Lung (tissue), 11 donors: ENCODE measurements at regions not wholly inside any gene's neighbourhood (a gene's known extent, or its start where the extent isn't known, plus 50 kb on each side); places are given as distances from the start of the nearest gene placed in this dataset.

Experiments used
- ATAC-seq: fragments of 200-7000 bp; cut with Tn5 transposase; one replicate; pipeline ENCODE4 v1.9.1; 2020; ENCODE audit warnings: moderate number of reproducible peaks; ENCODE audit not compliant: insufficient read depth, low FRiP score
- DNase-seq, 3 donors: peaks; one replicate each; pipeline ENCODE4 v3.0.0-alpha.2; 2013 to 2017
- H3K27ac ChIP-seq, 2 donors: one replicate each; pipeline ENCODE4 v1.5.1; 2013; ENCODE audit warnings: mild to moderate bottlenecking in 2 of 2, moderate library complexity in 2 of 2, control low read depth in 1 of 2, inconsistent platforms in 1 of 2, low read depth in 1 of 2, low read length in 1 of 2
- H3K27me3 ChIP-seq, 3 donors: one replicate each; pipeline ENCODE4 v1.5.1; 2013; ENCODE audit warnings: low read length in 2 of 3; ENCODE audit not compliant: control insufficient read depth in 3 of 3, insufficient read depth in 3 of 3
- H3K36me3 ChIP-seq, 4 donors: one replicate each; pipeline ENCODE4 v1.5.1; 2013; ENCODE audit warnings: low read length in 4 of 4, mild to moderate bottlenecking in 1 of 4, moderate library complexity in 1 of 4; ENCODE audit not compliant: control insufficient read depth in 4 of 4, insufficient read depth in 4 of 4
- H3K4me1 ChIP-seq, 5 donors: one replicate each; pipeline ENCODE4 v1.5.1; 2013; ENCODE audit warnings: low read length in 5 of 5, mild to moderate bottlenecking in 2 of 5, moderate library complexity in 1 of 5; ENCODE audit not compliant: control insufficient read depth in 5 of 5, insufficient read depth in 5 of 5
- H3K4me3 ChIP-seq: one replicate; pipeline ENCODE4 v1.5.1; 2013; ENCODE audit warnings: mild to moderate bottlenecking, control low read depth, moderate library complexity
- H3K9ac ChIP-seq, 2 donors: one replicate each; pipeline ENCODE4 v1.5.1; 2013; ENCODE audit warnings: low read length in 2 of 2, control low read depth in 1 of 2; ENCODE audit not compliant: insufficient read depth in 1 of 2
- H3K9me3 ChIP-seq, 4 donors: one replicate each; pipeline ENCODE4 v1.5.1; 2013; ENCODE audit warnings: low read length in 3 of 4, mild to moderate bottlenecking in 1 of 4, moderate library complexity in 1 of 4; ENCODE audit not compliant: control insufficient read depth in 4 of 4, insufficient read depth in 3 of 4
- WGBS, 2 donors: extraction: QIAGEN DNeasy Blood & Tissue Kit; methylation state at CpG; one replicate each; pipeline ENCODE4 v1.1.7; 2013; 5-methylcytosine and 5-hydroxymethylcytosine counted together
- TF ChIP-seq, protein P1 (sequence below): IDR thresholded peaks from 2 replicates; pipeline ENCODE4 v1.5.1; 2012; ENCODE audit warnings: mild to moderate bottlenecking; ENCODE audit errors: control extremely low read depth, extremely low read depth
- donor health status: control.
- donor health status: control.
- donor health status: Bipolar disorder and iron deficiency.
- donor health status: healthy.
- donor health status: DM: yes; HTN: yes; CAD: no.

DNA sequence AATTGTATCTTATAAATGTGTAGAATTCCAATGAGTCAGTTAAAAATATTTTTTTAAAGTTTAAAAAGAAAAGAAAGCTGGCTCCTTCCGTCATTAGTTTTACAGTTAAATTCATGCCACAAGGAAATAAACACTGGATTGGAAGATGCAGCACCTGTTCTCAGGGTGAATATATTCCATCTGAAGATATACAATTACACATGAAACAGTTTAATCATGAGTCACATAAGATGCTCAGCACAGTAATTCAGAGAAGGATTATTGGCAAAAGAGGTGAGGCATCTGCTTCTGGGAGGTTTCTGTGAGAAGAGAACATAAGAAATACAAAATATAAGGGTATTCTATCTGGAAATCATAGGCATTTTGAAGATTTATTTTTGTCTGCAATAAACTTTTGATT lies 376.5 kb upstream of the SORCS1 start:
- Histone ChIP-seq H3K9ac (no peak overlapping the region), H3K27ac (no peak overlapping the region), H3K36me3 (no peaks in the 10 kb centered on the region), H3K9me3 (peaks cover 0 to 3% (median 0%) of the 10 kb centered on the region in 4 donors), H3K4me1 (no peaks in the 10 kb centered on the region), H3K27me3 (no peaks in the 10 kb centered on the region), H3K4me3 (no peak overlapping the region)
- ATAC-seq (no peak), DNase-seq (no peak)
- TF ChIP-seq, protein P1, sequence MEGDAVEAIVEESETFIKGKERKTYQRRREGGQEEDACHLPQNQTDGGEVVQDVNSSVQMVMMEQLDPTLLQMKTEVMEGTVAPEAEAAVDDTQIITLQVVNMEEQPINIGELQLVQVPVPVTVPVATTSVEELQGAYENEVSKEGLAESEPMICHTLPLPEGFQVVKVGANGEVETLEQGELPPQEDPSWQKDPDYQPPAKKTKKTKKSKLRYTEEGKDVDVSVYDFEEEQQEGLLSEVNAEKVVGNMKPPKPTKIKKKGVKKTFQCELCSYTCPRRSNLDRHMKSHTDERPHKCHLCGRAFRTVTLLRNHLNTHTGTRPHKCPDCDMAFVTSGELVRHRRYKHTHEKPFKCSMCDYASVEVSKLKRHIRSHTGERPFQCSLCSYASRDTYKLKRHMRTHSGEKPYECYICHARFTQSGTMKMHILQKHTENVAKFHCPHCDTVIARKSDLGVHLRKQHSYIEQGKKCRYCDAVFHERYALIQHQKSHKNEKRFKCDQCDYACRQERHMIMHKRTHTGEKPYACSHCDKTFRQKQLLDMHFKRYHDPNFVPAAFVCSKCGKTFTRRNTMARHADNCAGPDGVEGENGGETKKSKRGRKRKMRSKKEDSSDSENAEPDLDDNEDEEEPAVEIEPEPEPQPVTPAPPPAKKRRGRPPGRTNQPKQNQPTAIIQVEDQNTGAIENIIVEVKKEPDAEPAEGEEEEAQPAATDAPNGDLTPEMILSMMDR, result no peak
- 89 to 97% methylated on average over 1 of the region's 1 CpG for WGBS, 2 donors

- DNase-seq, result no peak
These were observed 364.8 kb upstream of the SORCS1 start for GRCh38 chr10:107529350-107529749.

DNA sequence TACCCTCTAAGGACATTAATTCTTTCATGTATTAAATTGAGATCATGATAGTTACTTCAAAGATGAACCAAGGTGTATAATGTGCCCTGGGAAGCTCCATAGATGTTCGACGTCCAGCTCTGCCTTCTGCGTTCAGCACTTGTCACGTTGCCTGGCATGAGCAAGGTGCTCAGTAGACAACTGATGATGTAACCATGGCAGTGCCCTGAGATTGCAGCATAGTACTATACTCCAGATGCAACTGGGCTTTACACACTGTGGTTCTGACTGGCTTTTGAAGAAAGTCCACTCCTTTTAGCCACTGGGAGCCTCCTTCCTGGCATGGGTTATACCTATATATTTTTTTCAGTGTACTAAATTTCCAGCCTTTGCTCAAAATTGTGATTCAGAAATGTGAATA lies 355.8 kb upstream of the SORCS1 start:
- DNase-seq (no peak), ATAC-seq (no peak)
- Histone ChIP-seq H3K4me3 (no peak overlapping the region), H3K9me3 (no peaks in the 10 kb centered on the region), H3K27ac (no peak overlapping the region), H3K27me3 (no peaks in the 10 kb centered on the region), H3K4me1 (no peaks in the 10 kb centered on the region), H3K9ac (no peak overlapping the region), H3K36me3 (no peaks in the 10 kb centered on the region)
- WGBS, 2 donors, result 91 to 94% methylated on average over 4 of the region's 4 CpGs
- TF ChIP-seq, protein P1, result no peak

More at GRCh38 chr10:107529350-107529749, 364.8 kb upstream of the SORCS1 start:
- Histone ChIP-seq H3K4me1 (no peaks in the 10 kb centered on the region), H3K36me3 (no peaks in the 10 kb centered on the region), H3K9me3 (no peaks in the 10 kb centered on the region), H3K4me3 (no peak overlapping the region), H3K27me3 (no peaks in the 10 kb centered on the region), H3K27ac (no peak overlapping the region), H3K9ac (no peak overlapping the region)
- ATAC-seq, result no peak
- 79 to 84% methylated on average over 2 of the region's 2 CpGs for WGBS, 2 donors
- TF ChIP-seq, protein P1, result no peak

DNA sequence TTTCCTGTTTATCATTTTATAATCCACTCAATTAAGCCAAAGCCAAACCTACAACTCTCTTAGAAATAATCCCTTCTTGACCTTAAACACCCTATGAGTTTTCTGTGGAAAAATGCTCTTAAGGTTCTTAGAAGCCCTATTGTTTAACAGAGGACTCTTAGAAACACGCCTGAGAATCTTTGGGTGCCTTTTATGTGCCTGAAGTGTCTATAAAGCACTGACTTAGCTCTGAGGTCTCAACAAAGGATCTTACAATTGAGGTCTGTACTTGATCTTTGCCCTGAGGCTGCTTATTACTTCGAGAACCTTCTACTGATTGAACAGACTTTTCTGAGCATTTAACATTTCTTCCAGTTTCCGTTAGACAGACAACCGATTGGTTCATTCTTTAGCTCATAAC lies 353.3 kb upstream of the SORCS1 start:
- ATAC-seq (no peak), DNase-seq (no peak)
- H3K27me3 ChIP-seq, result no peaks in the 10 kb centered on the region
- no peaks in the 10 kb centered on the region for H3K36me3 ChIP-seq
- no peaks in the 10 kb centered on the region for H3K4me1 ChIP-seq
- 63 to 83% methylated on average over 4 of the region's 4 CpGs for WGBS, 2 donors
- no peak overlapping the region for H3K9ac ChIP-seq
- H3K4me3 ChIP-seq, result no peak overlapping the region
- no peaks in the 10 kb centered on the region for H3K9me3 ChIP-seq
- no peak overlapping the region for H3K27ac ChIP-seq
- TF ChIP-seq, protein P1, result no peak
